ENCODE measurements at regions not wholly inside any gene's neighbourhood (a gene's known extent, or its start where the extent isn't known, plus 50 kb on each side); places are given as distances from the start of the nearest gene placed in this dataset.
"Not testable (repeated sequence)": the region's sequence is repeated elsewhere in the genome, so short reads cannot be mapped to it uniquely, and the experiment has no call there.

- Histone ChIP-seq H3K27ac (ENCODE audit: low read depth, low read length) (no peak overlapping the region), H3K27me3 (ENCODE audit: control insufficient read depth in 1 of 2, insufficient read depth in 2 of 2, low read length in 2 of 2) (no peaks in the 10 kb centered on the region), H3K36me3 (ENCODE audit: control insufficient read depth in 1 of 2, insufficient read depth in 2 of 2, low read length in 2 of 2) (no peaks in the 10 kb centered on the region), H3K4me1 (ENCODE audit: control insufficient read depth in 1 of 2, insufficient read depth in 2 of 2, low read length in 2 of 2) (no peaks in the 10 kb centered on the region), H3K9me3 (ENCODE audit: control insufficient read depth in 1 of 2, low read length in 2 of 2) (no peaks in the 10 kb centered on the region), H3K9ac (ENCODE audit: low read depth in 1 of 2, low read length in 2 of 2) (no peak overlapping the region), H3K4me3 (ENCODE audit: low read depth in 1 of 2, low read length in 2 of 2) (no peak overlapping the region)
Observed at GRCh38 chr2:234898534-234899053, 53.2 kb upstream of the SH3BP4 start.

GRCh38 chr2:234888442-234888841 lies 63.4 kb upstream of the SH3BP4 start:
- H3K36me3 ChIP-seq (ENCODE audit: control insufficient read depth in 1 of 2, insufficient read depth in 2 of 2, low read length in 2 of 2); H3K9me3 ChIP-seq (ENCODE audit: control insufficient read depth in 1 of 2, low read length in 2 of 2); H3K27me3 ChIP-seq (ENCODE audit: control insufficient read depth in 1 of 2, insufficient read depth in 2 of 2, low read length in 2 of 2); H3K9ac ChIP-seq (ENCODE audit: low read depth in 1 of 2, low read length in 2 of 2); H3K27ac ChIP-seq (ENCODE audit: low read depth, low read length): not testable (repeated sequence)
- Histone ChIP-seq H3K4me1 (ENCODE audit: control insufficient read depth in 1 of 2, insufficient read depth in 2 of 2, low read length in 2 of 2) (peaks cover 8 to 12% of the 10 kb centered on the region in 2 donors), H3K4me3 (ENCODE audit: low read depth in 1 of 2, low read length in 2 of 2) (peak overlapping the region in 1 of 2 donors; percentile 16)

- Histone ChIP-seq H3K27me3 (ENCODE audit: control insufficient read depth in 1 of 2, insufficient read depth in 2 of 2, low read length in 2 of 2) (no peaks in the 10 kb centered on the region), H3K9ac (ENCODE audit: low read depth in 1 of 2, low read length in 2 of 2) (no peak overlapping the region), H3K36me3 (ENCODE audit: control insufficient read depth in 1 of 2, insufficient read depth in 2 of 2, low read length in 2 of 2) (no peaks in the 10 kb centered on the region), H3K27ac (ENCODE audit: low read depth, low read length) (no peak overlapping the region), H3K4me3 (ENCODE audit: low read depth in 1 of 2, low read length in 2 of 2) (no peak overlapping the region), H3K4me1 (ENCODE audit: control insufficient read depth in 1 of 2, insufficient read depth in 2 of 2, low read length in 2 of 2) (peaks cover 8 to 18% of the 10 kb centered on the region in 2 donors), H3K9me3 (ENCODE audit: control insufficient read depth in 1 of 2, low read length in 2 of 2) (no peaks in the 10 kb centered on the region)
Observed at GRCh38 chr2:234887195-234887594, 64.6 kb upstream of the SH3BP4 start.

GRCh38 chr2:234885886-234886285 lies 65.9 kb upstream of the SH3BP4 start:
- H3K27ac ChIP-seq (ENCODE audit: low read depth, low read length), result no peak overlapping the region
- H3K36me3 ChIP-seq (ENCODE audit: control insufficient read depth in 1 of 2, insufficient read depth in 2 of 2, low read length in 2 of 2), result no peaks in the 10 kb centered on the region
- H3K27me3 ChIP-seq (ENCODE audit: control insufficient read depth in 1 of 2, insufficient read depth in 2 of 2, low read length in 2 of 2), result no peaks in the 10 kb centered on the region
- no peak overlapping the region for H3K9ac ChIP-seq (ENCODE audit: low read depth in 1 of 2, low read length in 2 of 2)
- no peaks in the 10 kb centered on the region for H3K9me3 ChIP-seq (ENCODE audit: control insufficient read depth in 1 of 2, low read length in 2 of 2)
- no peak overlapping the region for H3K4me3 ChIP-seq (ENCODE audit: low read depth in 1 of 2, low read length in 2 of 2)
- peaks cover 10 to 30% of the 10 kb centered on the region in 2 donors for H3K4me1 ChIP-seq (ENCODE audit: control insufficient read depth in 1 of 2, insufficient read depth in 2 of 2, low read length in 2 of 2)

GRCh38 chr2:234885118-234885517 lies 66.7 kb upstream of the SH3BP4 start:
- Histone ChIP-seq H3K9ac (ENCODE audit: low read depth in 1 of 2, low read length in 2 of 2) (no peak overlapping the region), H3K4me3 (ENCODE audit: low read depth in 1 of 2, low read length in 2 of 2) (no peak overlapping the region), H3K4me1 (ENCODE audit: control insufficient read depth in 1 of 2, insufficient read depth in 2 of 2, low read length in 2 of 2) (peaks cover 16 to 37% of the 10 kb centered on the region in 2 donors), H3K27ac (ENCODE audit: low read depth, low read length) (no peak overlapping the region), H3K36me3 (ENCODE audit: control insufficient read depth in 1 of 2, insufficient read depth in 2 of 2, low read length in 2 of 2) (no peaks in the 10 kb centered on the region), H3K27me3 (ENCODE audit: control insufficient read depth in 1 of 2, insufficient read depth in 2 of 2, low read length in 2 of 2) (no peaks in the 10 kb centered on the region), H3K9me3 (ENCODE audit: control insufficient read depth in 1 of 2, low read length in 2 of 2) (no peaks in the 10 kb centered on the region)

GRCh38 chr2:234884591-234884990 lies 67.2 kb upstream of the SH3BP4 start:
- Histone ChIP-seq H3K9ac (ENCODE audit: low read depth in 1 of 2, low read length in 2 of 2) (no peak overlapping the region), H3K4me1 (ENCODE audit: control insufficient read depth in 1 of 2, insufficient read depth in 2 of 2, low read length in 2 of 2) (peaks cover 16 to 42% of the 10 kb centered on the region in 2 donors), H3K27ac (ENCODE audit: low read depth, low read length) (no peak overlapping the region), H3K9me3 (ENCODE audit: control insufficient read depth in 1 of 2, low read length in 2 of 2) (no peaks in the 10 kb centered on the region), H3K4me3 (ENCODE audit: low read depth in 1 of 2, low read length in 2 of 2) (no peak overlapping the region), H3K36me3 (ENCODE audit: control insufficient read depth in 1 of 2, insufficient read depth in 2 of 2, low read length in 2 of 2) (no peaks in the 10 kb centered on the region), H3K27me3 (ENCODE audit: control insufficient read depth in 1 of 2, insufficient read depth in 2 of 2, low read length in 2 of 2) (no peaks in the 10 kb centered on the region)

GRCh38 chr2:234881413-234882241 lies 70.2 kb upstream of the SH3BP4 start:
- H3K9me3 ChIP-seq (ENCODE audit: control insufficient read depth in 1 of 2, low read length in 2 of 2), result no peaks in the 10 kb centered on the region
- no peaks in the 10 kb centered on the region for H3K27me3 ChIP-seq (ENCODE audit: control insufficient read depth in 1 of 2, insufficient read depth in 2 of 2, low read length in 2 of 2)
- H3K9ac ChIP-seq (ENCODE audit: low read depth in 1 of 2, low read length in 2 of 2), result no peak overlapping the region
- H3K27ac ChIP-seq (ENCODE audit: low read depth, low read length), result no peak overlapping the region
- peaks cover 8 to 32% of the 10 kb centered on the region in 2 donors for H3K4me1 ChIP-seq (ENCODE audit: control insufficient read depth in 1 of 2, insufficient read depth in 2 of 2, low read length in 2 of 2)
- H3K4me3 ChIP-seq (ENCODE audit: low read depth in 1 of 2, low read length in 2 of 2), result peak overlapping the region; percentile 19 to 45
- no peaks in the 10 kb centered on the region for H3K36me3 ChIP-seq (ENCODE audit: control insufficient read depth in 1 of 2, insufficient read depth in 2 of 2, low read length in 2 of 2)

GRCh38 chr2:234880551-234881211 lies 71.1 kb upstream of the SH3BP4 start:
- Histone ChIP-seq H3K36me3 (ENCODE audit: control insufficient read depth in 1 of 2, insufficient read depth in 2 of 2, low read length in 2 of 2) (no peaks in the 10 kb centered on the region), H3K9ac (ENCODE audit: low read depth in 1 of 2, low read length in 2 of 2) (no peak overlapping the region), H3K4me1 (ENCODE audit: control insufficient read depth in 1 of 2, insufficient read depth in 2 of 2, low read length in 2 of 2) (peaks cover 8 to 32% of the 10 kb centered on the region in 2 donors), H3K4me3 (ENCODE audit: low read depth in 1 of 2, low read length in 2 of 2) (no peak overlapping the region), H3K27me3 (ENCODE audit: control insufficient read depth in 1 of 2, insufficient read depth in 2 of 2, low read length in 2 of 2) (no peaks in the 10 kb centered on the region), H3K27ac (ENCODE audit: low read depth, low read length) (no peak overlapping the region), H3K9me3 (ENCODE audit: control insufficient read depth in 1 of 2, low read length in 2 of 2) (peaks cover 0 to 5% of the 10 kb centered on the region in 2 donors)

GRCh38 chr2:234879671-234880455 lies 72.0 kb upstream of the SH3BP4 start:
- peaks cover 0 to 5% of the 10 kb centered on the region in 2 donors for H3K9me3 ChIP-seq (ENCODE audit: control insufficient read depth in 1 of 2, low read length in 2 of 2)
- H3K4me3 ChIP-seq (ENCODE audit: low read depth in 1 of 2, low read length in 2 of 2), result no peak overlapping the region
- no peak overlapping the region for H3K9ac ChIP-seq (ENCODE audit: low read depth in 1 of 2, low read length in 2 of 2)
- H3K27ac ChIP-seq (ENCODE audit: low read depth, low read length), result no peak overlapping the region
- H3K4me1 ChIP-seq (ENCODE audit: control insufficient read depth in 1 of 2, insufficient read depth in 2 of 2, low read length in 2 of 2), result peaks cover 8 to 32% of the 10 kb centered on the region in 2 donors
- H3K36me3 ChIP-seq (ENCODE audit: control insufficient read depth in 1 of 2, insufficient read depth in 2 of 2, low read length in 2 of 2), result no peaks in the 10 kb centered on the region
- no peaks in the 10 kb centered on the region for H3K27me3 ChIP-seq (ENCODE audit: control insufficient read depth in 1 of 2, insufficient read depth in 2 of 2, low read length in 2 of 2)

- peaks cover 8 to 21% of the 10 kb centered on the region in 2 donors for H3K4me1 ChIP-seq (ENCODE audit: control insufficient read depth in 1 of 2, insufficient read depth in 2 of 2, low read length in 2 of 2)
- H3K4me3 ChIP-seq (ENCODE audit: low read depth in 1 of 2, low read length in 2 of 2); H3K9me3 ChIP-seq (ENCODE audit: control insufficient read depth in 1 of 2, low read length in 2 of 2); H3K36me3 ChIP-seq (ENCODE audit: control insufficient read depth in 1 of 2, insufficient read depth in 2 of 2, low read length in 2 of 2); H3K9ac ChIP-seq (ENCODE audit: low read depth in 1 of 2, low read length in 2 of 2); H3K27ac ChIP-seq (ENCODE audit: low read depth, low read length); H3K27me3 ChIP-seq (ENCODE audit: control insufficient read depth in 1 of 2, insufficient read depth in 2 of 2, low read length in 2 of 2): not testable (repeated sequence)
Observed at GRCh38 chr2:234876621-234877020, 75.2 kb upstream of the SH3BP4 start.
